Fibroblast of peridontal ligament (primary cell): ENCODE measurements at regions not wholly inside any gene's neighbourhood (a gene's known extent, or its start where the extent isn't known, plus 50 kb on each side); places are given as distances from the start of the nearest gene placed in this dataset.

ENCODE experiments used
- DNase-seq: peaks from one replicate; pipeline ENCODE4 v3.0.0-alpha.2; 2010; ENCODE audit errors: extremely low read depth

DNA sequence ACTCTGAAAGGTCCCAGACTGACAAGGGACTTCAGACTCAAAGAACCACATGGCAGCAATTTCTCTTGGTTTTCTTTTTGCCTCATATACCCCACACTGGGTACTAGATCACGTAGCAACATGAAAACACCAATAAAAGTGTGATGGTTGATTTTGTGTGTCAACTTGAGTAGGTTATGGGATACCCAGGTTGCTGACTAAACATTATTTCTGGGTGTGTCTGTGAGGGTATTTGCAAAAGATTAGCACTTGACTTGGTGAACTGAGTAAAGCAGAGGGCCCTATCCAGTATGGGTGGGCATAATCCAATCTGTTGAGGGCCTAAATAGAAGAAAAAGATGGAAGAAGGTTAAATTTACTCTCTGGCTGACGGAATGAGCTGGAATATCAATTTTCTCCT, 53.8 kb upstream of the ZNF618 start:
- no peak for DNase-seq

- no peak for DNase-seq
These were observed 52.7 kb upstream of the ZNF618 start for GRCh38 chr9:113823421-113823820.
